Cerebellar cortex (tissue), 1 donor: ENCODE measurements at regions not wholly inside any gene's neighbourhood (a gene's known extent, or its start where the extent isn't known, plus 50 kb on each side); places are given as distances from the start of the nearest gene placed in this dataset.
"Not testable (repeated sequence)": the region's sequence is repeated elsewhere in the genome, so short reads cannot be mapped to it uniquely, and the experiment has no call there.

Experiments
- DNase-seq: peaks from one replicate; pipeline ENCODE4 v3.0.0-alpha.2; 2015; ENCODE audit warnings: low spot score

DNA sequence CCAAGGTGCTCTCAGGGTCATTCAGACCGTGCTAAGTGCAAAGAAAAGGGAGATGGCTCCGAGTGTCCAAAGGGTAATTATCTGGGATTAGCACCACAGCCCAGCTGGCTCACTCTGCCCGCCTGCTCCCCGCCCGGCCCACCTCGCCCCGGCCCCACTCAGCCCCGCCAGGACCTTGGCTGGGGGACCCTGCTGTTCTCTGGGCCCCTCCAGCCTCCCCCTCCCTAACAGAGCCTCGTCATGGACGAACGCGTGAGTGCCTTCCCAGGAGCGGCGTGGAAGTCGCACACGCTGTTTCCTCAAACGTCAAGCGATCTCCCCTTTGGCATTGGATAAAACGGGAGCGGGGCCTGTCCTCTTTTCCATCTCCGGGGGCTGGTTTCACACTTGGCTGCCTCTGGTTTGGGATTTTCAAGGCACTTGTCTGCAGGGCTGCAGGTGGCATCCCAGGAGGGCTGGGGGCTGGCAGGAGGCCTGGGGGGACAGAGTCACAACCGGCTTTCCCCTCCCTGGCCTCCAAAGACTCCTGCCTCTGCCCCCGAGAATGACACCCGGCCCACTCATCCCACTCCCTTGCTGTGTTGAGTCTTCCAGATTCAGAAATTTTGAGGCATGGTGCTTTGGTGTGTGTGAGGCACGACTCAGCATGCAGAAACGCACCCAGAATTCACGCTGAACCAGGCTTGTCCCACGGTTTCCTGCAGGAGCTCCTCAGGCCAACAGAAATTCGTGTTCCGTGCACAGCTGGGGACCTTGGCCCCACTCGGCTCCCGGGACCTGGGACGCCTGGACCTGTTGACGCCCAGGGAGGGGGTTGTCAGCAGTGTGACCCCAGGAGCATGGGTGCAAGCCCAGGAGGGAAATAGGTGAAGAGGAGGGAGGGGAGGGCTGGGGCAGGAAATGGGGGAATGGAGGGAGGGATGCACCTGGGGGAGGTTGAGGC is 110.0 kb downstream of the PDGFA start:
- DNase-seq: no peak

- no peak for DNase-seq
Measured at GRCh38 chr7:410395-410910, 109.2 kb downstream of the PDGFA start.

DNA sequence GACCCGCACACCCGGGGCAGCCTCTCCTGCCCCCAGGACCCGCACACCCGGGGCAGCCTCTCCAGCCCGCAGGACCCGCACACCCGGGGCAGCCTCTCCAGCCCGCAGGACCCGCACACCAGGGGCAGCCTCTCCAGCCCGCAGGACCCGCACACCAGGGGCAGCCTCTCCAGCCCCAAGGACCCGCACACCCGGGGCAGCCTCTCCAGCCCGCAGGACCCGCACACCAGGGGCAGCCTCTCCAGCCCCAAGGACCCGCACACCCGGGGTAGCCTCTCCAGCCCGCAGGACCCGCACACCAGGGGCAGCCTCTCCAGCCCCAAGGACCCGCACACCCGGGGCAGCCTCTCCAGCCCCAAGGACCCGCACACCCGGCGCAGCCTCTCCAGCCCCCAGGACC is 108.5 kb downstream of the PDGFA start:
- not testable (repeated sequence) for DNase-seq

- no peak for DNase-seq
Measured at GRCh38 chr7:411677-412312, 107.9 kb downstream of the PDGFA start.

- no peak for DNase-seq
Measured at GRCh38 chr7:412313-412710, 107.3 kb downstream of the PDGFA start.

DNA sequence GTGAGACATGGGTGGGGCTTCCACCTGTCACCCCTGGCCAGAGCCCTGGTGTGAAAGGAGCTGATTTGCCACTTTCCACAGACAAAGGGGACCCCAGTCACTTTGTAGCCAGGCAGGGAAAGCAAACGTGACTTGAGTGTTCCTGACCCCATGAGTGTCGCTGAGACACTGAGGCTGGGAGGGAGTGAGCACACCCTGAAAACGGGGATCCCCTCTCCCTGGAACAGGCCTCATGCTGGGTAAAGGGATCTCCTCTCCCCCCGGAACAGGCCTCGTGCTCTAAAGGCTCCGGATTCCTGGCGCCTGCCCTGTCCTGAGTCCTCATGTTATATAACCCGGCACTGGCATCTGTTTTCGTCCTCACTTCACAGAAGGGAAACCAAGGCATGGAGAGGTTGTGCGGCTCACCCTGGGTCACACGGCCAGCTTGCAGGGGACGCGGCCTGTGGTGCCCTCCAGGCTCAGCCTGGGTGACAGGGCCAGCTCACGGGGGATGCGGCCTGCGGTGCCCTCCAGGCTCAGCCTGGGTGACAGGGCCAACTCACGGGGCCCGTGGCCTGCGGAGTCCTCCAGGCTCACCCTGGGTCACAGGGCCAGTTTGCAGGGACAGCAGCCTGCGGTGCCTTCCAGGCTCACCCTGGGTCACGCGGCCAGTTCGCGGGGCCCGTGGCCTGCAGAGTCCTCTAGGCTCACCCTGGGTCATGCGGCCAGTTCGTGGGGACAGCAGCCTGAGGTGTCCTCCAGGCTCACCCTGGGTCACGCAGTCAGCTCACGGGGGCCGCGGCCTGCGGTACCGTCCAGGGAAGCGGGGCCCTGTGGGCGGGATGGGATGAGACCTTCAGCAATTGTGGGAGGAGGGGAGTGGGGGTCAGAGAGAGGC is 104.7 kb downstream of the PDGFA start:
- no peak for DNase-seq

DNA sequence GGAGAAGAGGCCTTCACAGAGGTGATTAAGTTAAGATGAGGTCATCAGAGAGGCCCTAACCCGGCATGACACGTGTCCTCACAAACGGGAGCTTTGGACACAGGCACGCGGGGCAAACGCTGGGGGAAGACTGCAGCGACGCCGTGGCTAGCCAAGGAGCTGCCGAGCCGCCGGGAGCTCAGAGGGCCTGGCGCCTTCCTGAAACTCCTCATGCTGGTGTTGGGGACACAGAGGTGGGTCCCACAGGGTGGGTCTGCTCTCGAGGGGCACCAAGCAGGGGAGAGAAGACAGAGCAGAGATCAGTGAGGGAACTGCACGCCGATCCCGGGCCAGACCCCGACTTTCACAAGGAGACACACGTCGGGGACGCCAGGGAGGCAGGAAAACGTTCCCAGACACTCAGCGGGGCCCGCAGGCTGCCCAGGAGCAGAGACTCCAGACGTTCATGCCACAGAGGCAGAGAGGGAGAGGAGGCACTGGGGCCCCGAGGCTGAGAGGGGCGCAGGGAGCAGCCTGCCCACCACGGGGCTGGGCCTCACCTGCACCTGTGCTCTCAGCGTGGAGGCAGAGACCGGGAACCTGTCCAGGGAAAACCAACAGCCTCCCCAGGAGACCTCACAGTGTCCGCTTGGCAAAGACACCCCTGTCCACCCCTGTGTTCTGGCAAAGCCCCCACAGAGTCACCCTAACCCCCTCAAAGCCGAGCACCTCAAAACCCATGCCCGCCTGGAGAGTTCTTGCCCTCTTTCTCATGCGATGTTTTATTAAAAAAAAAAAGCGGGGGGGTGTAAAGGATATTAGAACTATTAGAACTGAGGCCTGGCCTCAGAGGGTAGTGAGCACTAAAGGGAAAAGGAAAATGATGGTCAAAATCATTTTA is 103.8 kb downstream of the PDGFA start:
- DNase-seq: no peak

DNA sequence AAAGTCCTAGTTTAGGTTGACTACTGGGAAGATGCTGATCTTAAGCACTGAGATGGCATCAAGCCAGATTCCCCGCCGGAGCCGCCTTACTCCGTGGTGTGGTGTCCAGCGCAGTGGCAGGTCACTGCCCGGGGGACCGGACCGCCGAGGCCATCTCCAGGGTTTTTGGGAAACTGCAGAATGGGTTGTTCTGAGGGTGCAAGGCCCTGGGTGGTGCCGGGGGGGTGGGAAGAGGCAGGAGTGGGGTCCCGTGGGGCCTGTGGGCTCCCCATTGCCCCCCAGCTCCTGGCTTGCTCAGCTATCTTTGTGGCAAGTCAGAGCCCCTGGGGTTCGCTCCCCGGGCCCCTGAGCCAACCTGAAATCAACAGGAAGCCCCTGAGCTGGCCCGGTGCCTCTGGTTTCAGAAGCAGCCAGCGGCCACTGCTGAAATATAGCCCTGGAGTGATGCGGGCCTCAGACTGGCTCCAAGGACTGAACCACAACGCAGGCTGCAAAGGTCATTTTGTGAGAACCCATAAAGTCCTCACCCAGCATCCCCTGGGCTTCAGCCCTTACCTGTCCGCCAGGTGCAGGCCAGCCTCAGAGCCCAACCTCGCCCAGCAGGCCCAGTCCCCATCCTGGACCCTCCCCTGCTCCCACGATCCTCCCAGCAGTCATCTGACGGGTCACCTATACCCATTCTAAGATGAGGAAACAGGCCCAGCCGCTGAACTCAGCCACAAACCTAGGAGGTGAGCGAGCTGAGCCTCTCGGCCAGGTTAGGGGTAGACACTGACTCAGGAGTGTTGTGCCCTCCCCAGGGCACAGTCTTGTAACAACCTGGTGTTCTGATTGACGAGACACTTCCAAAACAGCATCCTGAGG is 102.7 kb downstream of the PDGFA start:
- DNase-seq: no peak

DNA sequence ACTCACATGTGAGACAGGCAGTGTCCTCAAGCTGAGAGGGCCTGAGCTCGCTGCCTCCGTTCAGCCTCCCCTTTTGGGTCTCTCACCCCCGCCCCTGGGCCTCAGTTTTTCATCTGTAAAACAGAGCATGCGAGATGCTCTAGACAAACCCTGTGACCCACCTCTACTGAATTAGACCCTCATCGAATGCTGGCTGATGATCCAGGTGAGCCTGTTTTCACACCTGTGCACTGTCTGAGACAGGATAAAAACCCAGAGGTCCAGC is 102.1 kb downstream of the PDGFA start:
- DNase-seq: no peak

- DNase-seq: no peak
Measured at GRCh38 chr7:417973-418601, 101.6 kb downstream of the PDGFA start.

DNA sequence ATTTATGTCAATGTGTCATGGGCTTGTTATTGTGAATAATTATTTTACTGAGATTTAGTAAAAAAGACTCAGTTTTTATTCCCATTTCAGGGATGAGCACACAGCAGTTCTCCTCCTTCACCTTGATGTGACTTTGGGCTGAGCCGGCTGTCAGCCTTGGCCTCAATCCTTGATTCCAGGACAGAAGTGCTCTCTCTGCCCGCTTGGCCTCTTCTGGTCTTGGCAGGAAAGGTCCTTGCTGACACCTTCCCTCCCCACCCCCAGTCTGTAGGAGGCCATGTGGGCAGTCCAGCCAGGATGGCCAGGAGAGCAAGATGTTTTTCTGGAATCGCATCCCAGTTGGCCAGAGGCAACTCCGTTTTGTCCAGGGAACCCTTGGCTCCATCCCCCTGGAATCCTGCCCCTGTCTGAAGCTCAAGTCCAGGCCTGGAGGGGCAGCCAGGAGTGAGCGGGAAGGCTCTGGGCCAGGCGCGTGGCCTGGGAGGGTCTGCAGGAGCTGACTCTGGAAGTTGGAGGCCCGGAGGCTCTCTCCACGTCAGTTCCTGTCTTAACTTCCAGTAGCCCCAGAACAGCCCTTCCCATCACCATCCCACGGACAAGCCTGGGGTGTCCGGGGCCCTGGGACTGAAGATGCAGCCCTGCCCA is 100.9 kb downstream of the PDGFA start:
- peak; percentile 8 for DNase-seq

DNA sequence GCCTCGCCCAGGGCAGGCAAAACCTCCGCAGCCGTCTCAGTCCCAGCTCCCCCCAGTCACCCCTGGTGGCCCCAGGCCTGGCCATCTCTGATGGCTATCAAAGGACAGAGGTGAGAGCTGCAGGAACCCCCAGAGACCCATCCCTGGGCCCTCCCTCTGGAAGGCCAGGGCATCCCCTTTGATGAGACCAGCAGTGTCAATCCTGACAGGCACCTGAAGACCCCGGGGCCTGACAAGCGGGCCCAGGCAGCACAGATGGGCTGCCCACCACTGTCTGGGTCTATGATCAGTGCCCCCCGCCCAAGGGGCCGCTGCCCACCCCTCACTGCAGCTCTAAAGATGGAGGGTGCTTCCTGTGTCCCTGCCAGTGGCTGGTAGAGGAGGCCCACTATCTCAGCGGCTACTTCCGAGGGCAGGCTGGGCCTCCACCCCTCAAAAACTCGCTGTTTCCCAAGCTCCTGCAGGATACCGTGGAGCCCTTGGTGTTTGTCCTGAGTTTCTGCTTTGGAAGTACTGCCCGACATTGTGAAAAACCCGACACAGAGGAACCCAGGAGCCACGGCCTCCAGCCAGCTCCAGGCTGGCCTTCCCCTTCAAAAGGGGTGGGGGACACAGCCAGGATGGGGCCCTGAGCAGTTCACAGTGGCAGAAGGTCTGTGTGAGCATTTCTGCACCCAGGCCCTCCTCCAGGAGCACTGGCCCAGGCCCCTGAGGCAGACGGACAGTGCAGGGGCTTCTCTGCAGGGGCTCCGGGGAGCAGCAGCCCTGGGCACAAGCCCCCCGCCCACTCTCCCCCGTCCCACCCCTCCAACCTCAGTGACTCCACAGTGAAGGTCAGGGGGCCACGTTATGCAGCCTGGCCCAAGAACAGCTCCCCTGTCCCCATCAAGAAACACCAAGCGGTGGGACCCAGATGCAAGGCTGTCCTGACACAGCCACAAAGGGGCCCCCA is 99.2 kb downstream of the PDGFA start:
- DNase-seq: no peak

- no peak for DNase-seq
Measured at GRCh38 chr7:421136-421991, 98.3 kb downstream of the PDGFA start.

GRCh38 chr7:422191-422885 is 97.3 kb downstream of the PDGFA start:
- DNase-seq: no peak

- DNase-seq: no peak
Measured at GRCh38 chr7:422886-423225, 96.8 kb downstream of the PDGFA start.

GRCh38 chr7:423312-424260 is 96.1 kb downstream of the PDGFA start:
- DNase-seq: no peak
